ENCODE measurements at regions not wholly inside any gene's neighbourhood (a gene's known extent, or its start where the extent isn't known, plus 50 kb on each side); places are given as distances from the start of the nearest gene placed in this dataset.

DNA sequence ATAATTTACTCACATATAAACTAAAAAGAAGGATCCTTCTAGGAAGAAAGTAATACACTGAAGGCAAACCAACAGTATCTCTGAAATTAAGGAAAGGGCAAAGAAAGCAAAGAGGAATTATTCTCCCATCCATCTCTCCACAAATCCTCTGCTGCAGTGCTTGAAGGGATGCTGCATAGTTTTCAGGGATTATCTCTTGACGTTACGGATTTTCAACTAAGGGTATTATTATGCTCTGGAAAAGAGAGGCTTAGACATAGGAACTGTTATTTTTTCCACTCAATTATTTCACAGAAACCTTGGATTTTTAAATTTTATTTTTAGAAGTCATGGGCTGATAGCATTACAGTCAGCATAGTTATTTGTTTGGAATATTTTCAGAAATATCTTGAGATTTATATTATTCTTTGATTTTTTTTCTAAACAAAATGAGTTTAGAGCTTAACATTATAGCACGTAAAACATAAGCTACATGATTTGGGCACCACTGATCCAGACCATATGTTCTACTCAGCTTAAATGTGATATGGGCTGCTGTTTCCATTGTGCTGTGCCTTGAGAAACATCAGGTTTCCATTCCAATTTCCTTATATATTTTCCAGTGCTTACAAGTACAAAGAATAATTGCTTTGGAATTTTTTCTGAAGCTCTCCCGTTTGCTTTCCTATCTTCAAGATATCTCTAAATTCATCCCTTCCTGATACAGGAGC is 57.9 kb upstream of the DCN start:
- TF ChIP-seq POLR2A (IDR thresholded peaks at IDR 0.05) = no peak
- TF ChIP-seq, protein P1, sequence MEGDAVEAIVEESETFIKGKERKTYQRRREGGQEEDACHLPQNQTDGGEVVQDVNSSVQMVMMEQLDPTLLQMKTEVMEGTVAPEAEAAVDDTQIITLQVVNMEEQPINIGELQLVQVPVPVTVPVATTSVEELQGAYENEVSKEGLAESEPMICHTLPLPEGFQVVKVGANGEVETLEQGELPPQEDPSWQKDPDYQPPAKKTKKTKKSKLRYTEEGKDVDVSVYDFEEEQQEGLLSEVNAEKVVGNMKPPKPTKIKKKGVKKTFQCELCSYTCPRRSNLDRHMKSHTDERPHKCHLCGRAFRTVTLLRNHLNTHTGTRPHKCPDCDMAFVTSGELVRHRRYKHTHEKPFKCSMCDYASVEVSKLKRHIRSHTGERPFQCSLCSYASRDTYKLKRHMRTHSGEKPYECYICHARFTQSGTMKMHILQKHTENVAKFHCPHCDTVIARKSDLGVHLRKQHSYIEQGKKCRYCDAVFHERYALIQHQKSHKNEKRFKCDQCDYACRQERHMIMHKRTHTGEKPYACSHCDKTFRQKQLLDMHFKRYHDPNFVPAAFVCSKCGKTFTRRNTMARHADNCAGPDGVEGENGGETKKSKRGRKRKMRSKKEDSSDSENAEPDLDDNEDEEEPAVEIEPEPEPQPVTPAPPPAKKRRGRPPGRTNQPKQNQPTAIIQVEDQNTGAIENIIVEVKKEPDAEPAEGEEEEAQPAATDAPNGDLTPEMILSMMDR (IDR thresholded peaks at IDR 0.05) = no peak

Measured in uterus (tissue), 2 donors.